Endothelial cell (in vitro differentiated cells): ENCODE measurements at regions not wholly inside any gene's neighbourhood (a gene's known extent, or its start where the extent isn't known, plus 50 kb on each side); places are given as distances from the start of the nearest gene placed in this dataset.

Experiments used
- DNase-seq: peaks from one replicate; pipeline ENCODE4 v3.0.0; 2021; ENCODE audit warnings: low spot score
- H3K27ac Mint-ChIP-seq: one replicate; pipeline ENCODE4 v1.8.0; 2021; ENCODE audit warnings: mixed read lengths, inconsistent platforms; ENCODE audit not compliant: unreplicated experiment
- H3K27me3 Mint-ChIP-seq: one replicate; pipeline ENCODE4 v1.8.0; 2021; ENCODE audit warnings: mild to moderate bottlenecking, moderate library complexity, mixed read lengths, inconsistent platforms; ENCODE audit not compliant: unreplicated experiment
- H3K36me3 Mint-ChIP-seq: one replicate; pipeline ENCODE4 v1.8.0; 2021; ENCODE audit warnings: mild to moderate bottlenecking, low read depth, mixed read lengths, inconsistent platforms; ENCODE audit not compliant: unreplicated experiment
- H3K4me1 Mint-ChIP-seq: one replicate; pipeline ENCODE4 v1.8.0; 2021; ENCODE audit warnings: mild to moderate bottlenecking, mixed read lengths, inconsistent platforms; ENCODE audit not compliant: unreplicated experiment
- H3K4me3 Mint-ChIP-seq: one replicate; pipeline ENCODE4 v1.8.0; 2021; ENCODE audit warnings: mild to moderate bottlenecking, mixed read lengths, inconsistent platforms; ENCODE audit not compliant: unreplicated experiment
- H3K9me3 Mint-ChIP-seq: one replicate; pipeline ENCODE4 v1.8.0; 2021; ENCODE audit warnings: mixed read lengths, inconsistent platforms; ENCODE audit not compliant: unreplicated experiment
- TF ChIP-seq, protein P1 (sequence below): fragments of 200-600 bp; sonication (generic); IDR thresholded peaks from one replicate; pipeline ENCODE4 v1.5.0; 2021; ENCODE audit warnings: antibody characterized with exemption; ENCODE audit not compliant: unreplicated experiment

DNA sequence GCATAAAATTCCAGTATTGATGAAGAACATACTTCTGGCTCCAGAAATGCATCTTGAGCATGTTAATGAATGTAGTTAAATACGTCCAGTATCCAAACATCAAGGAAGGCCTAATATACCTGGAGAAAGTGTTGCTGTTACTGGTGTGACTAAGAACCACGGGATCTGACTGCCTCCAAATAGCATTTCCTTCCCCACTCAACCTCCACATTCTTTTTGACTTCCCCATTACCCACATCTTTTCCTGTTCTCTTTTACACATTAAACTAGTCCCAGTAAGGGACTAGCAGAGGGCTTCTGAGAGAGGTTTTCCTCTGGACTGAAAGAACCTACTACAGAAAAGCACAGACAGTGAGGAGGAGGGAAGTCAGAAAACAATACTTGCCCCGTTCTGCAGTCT lies 482.8 kb upstream of the HTR2C start:
- Mint-ChIP-seq H3K27ac (peak overlapping the region; percentile 24), H3K9me3 (no peaks in the 10 kb centered on the region), H3K36me3 (no peaks in the 10 kb centered on the region), H3K4me1 (peaks cover 8% of the 10 kb centered on the region), H3K27me3 (no peaks in the 10 kb centered on the region), H3K4me3 (no peak overlapping the region)
- DNase-seq: no peak
- TF ChIP-seq, protein P1, sequence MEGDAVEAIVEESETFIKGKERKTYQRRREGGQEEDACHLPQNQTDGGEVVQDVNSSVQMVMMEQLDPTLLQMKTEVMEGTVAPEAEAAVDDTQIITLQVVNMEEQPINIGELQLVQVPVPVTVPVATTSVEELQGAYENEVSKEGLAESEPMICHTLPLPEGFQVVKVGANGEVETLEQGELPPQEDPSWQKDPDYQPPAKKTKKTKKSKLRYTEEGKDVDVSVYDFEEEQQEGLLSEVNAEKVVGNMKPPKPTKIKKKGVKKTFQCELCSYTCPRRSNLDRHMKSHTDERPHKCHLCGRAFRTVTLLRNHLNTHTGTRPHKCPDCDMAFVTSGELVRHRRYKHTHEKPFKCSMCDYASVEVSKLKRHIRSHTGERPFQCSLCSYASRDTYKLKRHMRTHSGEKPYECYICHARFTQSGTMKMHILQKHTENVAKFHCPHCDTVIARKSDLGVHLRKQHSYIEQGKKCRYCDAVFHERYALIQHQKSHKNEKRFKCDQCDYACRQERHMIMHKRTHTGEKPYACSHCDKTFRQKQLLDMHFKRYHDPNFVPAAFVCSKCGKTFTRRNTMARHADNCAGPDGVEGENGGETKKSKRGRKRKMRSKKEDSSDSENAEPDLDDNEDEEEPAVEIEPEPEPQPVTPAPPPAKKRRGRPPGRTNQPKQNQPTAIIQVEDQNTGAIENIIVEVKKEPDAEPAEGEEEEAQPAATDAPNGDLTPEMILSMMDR: no peak

DNA sequence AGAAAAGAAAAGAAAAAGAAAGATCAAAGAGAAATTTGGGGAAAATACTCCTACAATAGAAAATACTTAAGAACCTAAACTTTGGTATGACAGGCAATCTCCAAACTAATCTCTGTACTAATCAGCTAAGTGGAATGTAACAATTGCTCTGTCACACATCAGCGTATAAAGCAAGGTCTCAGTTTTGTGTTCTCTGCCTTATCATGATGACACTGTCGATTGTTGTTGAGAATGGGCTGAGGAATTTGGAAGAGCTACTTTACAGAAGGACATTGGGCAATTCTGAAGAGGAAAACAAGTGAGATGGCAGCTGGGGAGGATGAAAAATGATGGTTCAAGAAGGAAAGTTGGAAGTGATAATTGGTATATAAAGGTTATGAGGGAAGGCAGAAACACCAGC lies 486.0 kb upstream of the HTR2C start:
- Mint-ChIP-seq H3K4me3 (no peak overlapping the region), H3K27me3 (no peaks in the 10 kb centered on the region), H3K27ac (no peak overlapping the region), H3K9me3 (no peaks in the 10 kb centered on the region), H3K36me3 (no peaks in the 10 kb centered on the region), H3K4me1 (peaks cover 8% of the 10 kb centered on the region)
- DNase-seq: no peak
- TF ChIP-seq, protein P1: no peak

DNA sequence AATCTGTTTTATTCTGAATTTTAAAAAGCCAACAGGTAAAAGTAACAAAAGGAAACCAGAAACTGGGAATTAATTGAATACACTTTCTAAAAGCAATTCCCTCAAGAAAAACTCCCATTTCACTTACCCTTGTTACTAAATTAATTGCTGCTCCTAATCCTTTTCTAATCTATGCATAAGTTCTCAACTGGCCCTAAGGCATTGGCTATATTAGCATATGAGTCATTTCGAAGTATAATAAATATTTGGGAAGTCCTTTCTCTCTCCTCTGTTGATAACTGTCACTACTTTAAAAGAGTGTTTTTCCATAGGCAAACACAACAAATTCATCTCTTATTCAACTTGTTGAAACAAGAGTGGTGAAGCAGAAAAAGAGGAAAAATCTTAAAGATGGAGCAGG lies 486.5 kb upstream of the HTR2C start:
- Mint-ChIP-seq H3K9me3 (no peaks in the 10 kb centered on the region), H3K27ac (no peak overlapping the region), H3K27me3 (no peaks in the 10 kb centered on the region), H3K4me3 (no peak overlapping the region), H3K36me3 (no peaks in the 10 kb centered on the region), H3K4me1 (peaks cover 8% of the 10 kb centered on the region)
- TF ChIP-seq, protein P1: no peak
- no peak for DNase-seq

DNA sequence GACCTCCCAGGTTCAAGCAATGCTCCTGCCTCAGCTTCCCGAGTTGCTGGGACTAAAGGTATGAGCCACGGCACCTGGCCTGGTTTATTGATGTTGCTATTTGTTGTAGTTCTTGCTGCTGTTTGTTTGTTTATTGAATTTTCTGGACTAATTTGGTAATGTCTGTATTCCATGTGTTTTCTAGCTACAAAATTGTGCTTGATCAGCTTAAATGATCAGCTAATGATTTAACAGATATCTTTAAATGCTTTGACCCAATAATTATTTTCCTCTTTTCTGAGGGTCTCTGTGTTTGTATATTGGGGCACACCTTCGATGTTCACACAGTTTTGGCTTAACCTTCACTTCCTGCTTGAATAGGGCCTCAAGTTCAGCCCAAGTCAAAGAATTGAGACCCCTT lies 488.1 kb upstream of the HTR2C start:
- Mint-ChIP-seq H3K4me3 (no peak overlapping the region), H3K36me3 (no peaks in the 10 kb centered on the region), H3K27ac (no peak overlapping the region), H3K27me3 (no peaks in the 10 kb centered on the region), H3K9me3 (no peaks in the 10 kb centered on the region), H3K4me1 (peaks cover 3% of the 10 kb centered on the region)
- TF ChIP-seq, protein P1: no peak
- DNase-seq: no peak

DNA sequence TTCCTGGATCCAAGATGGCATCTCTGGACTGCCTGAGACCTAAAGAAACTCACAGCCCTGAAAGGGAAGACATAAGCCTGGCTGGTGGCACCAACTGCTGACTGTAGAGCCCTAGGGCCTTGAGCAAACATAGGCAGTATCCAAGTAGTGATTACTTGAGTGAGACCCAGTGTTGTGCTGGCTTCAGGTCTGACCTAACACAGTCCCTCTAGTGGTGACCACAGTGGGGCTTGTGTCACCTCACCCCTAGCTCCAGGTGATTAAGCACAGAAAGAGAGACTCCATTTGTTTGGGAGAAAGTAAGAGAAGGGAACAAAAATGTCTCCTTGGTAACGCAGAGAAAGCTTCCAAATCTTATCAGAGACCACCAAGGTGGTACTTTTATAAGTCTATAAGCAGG lies 496.3 kb upstream of the HTR2C start:
- H3K27ac Mint-ChIP-seq: no peak overlapping the region
- no peaks in the 10 kb centered on the region for H3K36me3 Mint-ChIP-seq
- H3K4me1 Mint-ChIP-seq: no peaks in the 10 kb centered on the region
- H3K27me3 Mint-ChIP-seq: no peaks in the 10 kb centered on the region
- H3K9me3 Mint-ChIP-seq: no peaks in the 10 kb centered on the region
- TF ChIP-seq, protein P1: no peak
- H3K4me3 Mint-ChIP-seq: no peak overlapping the region
- no peak for DNase-seq
